Left lung (tissue), 4 donors: ENCODE measurements at regions not wholly inside any gene's neighbourhood (a gene's known extent, or its start where the extent isn't known, plus 50 kb on each side); places are given as distances from the start of the nearest gene placed in this dataset.

Experiments used
- ATAC-seq: fragments of 200-7000 bp; cut with Tn5 transposase; one replicate; pipeline ENCODE4 v1.9.1; 2020; ENCODE audit warnings: moderate library complexity
- DNase-seq, 4 donors: peaks; one replicate each; pipeline ENCODE4 v3.0.0-alpha.2; 2013 to 2020
- H3K27ac ChIP-seq, 2 donors: fragments of 200-600 bp; sonication (generic) in 1 of 2; one replicate each; pipeline versions ENCODE4 v1.5.0 to v1.8.0; 2020 to 2021
- H3K27me3 ChIP-seq, 2 donors: fragments of 200-600 bp; sonication (generic) in 1 of 2; one replicate each; pipeline versions ENCODE4 v1.5.0 to v1.8.0; 2020 to 2021
- H3K36me3 ChIP-seq, 2 donors: fragments of 200-600 bp; sonication (generic) in 1 of 2; one replicate each; pipeline versions ENCODE4 v1.5.0 to v1.8.0; 2020 to 2021
- H3K4me1 ChIP-seq, 2 donors: fragments of 200-600 bp; one replicate each; pipeline ENCODE4 v1.8.0; 2021
- H3K4me3 ChIP-seq, 2 donors: fragments of 200-600 bp; sonication (generic) in 1 of 2; one replicate each; pipeline versions ENCODE4 v1.5.0 to v1.8.0; 2020 to 2021; ENCODE audit warnings: mild to moderate bottlenecking in 1 of 2
- H3K9me3 ChIP-seq, 2 donors: fragments of 200-600 bp; sonication (generic) in 1 of 2; one replicate each; pipeline versions ENCODE4 v1.5.0 to v1.8.0; 2020 to 2021
- intact Hi-C, 2 donors: fragments of 100-400 bp; cut with DNase I; formaldehyde crosslinking; loops; one replicate each; pipeline versions ENCODE4 v1.11.2 to v1.14.2; 2022
- TF ChIP-seq, protein P1 (sequence below), 2 donors: fragments of 200-600 bp; sonication (generic) in 1 of 2; IDR thresholded peaks; one replicate each; pipeline versions ENCODE4 v1.5.0 to v1.8.0; 2021; ENCODE audit warnings: antibody characterized with exemption in 2 of 2
- donor health status: DM: no; HTN: yes; CAD: no.
- donor health status: DM: no; HTN: no; CAD: no.

DNA sequence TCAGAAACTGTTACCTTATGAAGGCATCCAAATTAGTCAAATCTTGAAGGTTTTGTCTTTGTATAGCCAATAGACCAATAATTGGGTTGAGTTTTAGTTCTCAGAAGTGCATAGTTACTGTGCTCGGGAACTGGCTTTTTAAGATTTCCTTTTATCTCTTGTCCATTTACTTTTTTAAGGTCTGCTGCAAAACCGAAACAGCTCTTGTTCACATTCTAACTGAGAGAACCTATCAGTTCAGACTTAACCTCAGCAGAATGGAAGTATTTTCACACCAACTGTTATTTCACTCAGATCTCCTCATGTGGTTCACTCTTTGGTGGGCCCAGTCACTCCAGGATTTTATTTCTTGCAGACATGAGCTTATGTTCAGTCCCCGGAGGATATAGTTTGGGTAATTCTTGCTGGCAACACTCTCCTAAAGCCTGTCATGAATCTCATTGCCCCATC lies 55.5 kb downstream of the TPBG start:
- no peaks in the 10 kb centered on the region for H3K27me3 ChIP-seq

GRCh38 chr6:82419859-82420258 lies 56.2 kb downstream of the TPBG start:
- TF ChIP-seq, protein P1, sequence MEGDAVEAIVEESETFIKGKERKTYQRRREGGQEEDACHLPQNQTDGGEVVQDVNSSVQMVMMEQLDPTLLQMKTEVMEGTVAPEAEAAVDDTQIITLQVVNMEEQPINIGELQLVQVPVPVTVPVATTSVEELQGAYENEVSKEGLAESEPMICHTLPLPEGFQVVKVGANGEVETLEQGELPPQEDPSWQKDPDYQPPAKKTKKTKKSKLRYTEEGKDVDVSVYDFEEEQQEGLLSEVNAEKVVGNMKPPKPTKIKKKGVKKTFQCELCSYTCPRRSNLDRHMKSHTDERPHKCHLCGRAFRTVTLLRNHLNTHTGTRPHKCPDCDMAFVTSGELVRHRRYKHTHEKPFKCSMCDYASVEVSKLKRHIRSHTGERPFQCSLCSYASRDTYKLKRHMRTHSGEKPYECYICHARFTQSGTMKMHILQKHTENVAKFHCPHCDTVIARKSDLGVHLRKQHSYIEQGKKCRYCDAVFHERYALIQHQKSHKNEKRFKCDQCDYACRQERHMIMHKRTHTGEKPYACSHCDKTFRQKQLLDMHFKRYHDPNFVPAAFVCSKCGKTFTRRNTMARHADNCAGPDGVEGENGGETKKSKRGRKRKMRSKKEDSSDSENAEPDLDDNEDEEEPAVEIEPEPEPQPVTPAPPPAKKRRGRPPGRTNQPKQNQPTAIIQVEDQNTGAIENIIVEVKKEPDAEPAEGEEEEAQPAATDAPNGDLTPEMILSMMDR (IDR thresholded peaks at IDR 0.05) = no peak
- H3K4me3 ChIP-seq = no peak overlapping the region
- no peaks in the 10 kb centered on the region for H3K4me1 ChIP-seq
- intact Hi-C loops = no loop called here
- H3K27ac ChIP-seq = no peak overlapping the region
- no peak for ATAC-seq
- no peaks in the 10 kb centered on the region for H3K27me3 ChIP-seq
- no peaks in the 10 kb centered on the region for H3K36me3 ChIP-seq
- DNase-seq = no peak
- no peaks in the 10 kb centered on the region for H3K9me3 ChIP-seq

More for the DNA sequence above, 55.5 kb downstream of the TPBG start:
- Histone ChIP-seq H3K9me3 (no peaks in the 10 kb centered on the region), H3K27ac (no peak overlapping the region), H3K4me1 (no peaks in the 10 kb centered on the region), H3K36me3 (no peaks in the 10 kb centered on the region), H3K4me3 (no peak overlapping the region)
- ATAC-seq (no peak), DNase-seq (no peak)
- TF ChIP-seq, protein P1 (IDR thresholded peaks at IDR 0.05) = no peak
- intact Hi-C loops = no loop called here

GRCh38 chr6:82430611-82431010 lies 67.0 kb downstream of the TPBG start:
- no peaks in the 10 kb centered on the region for H3K36me3 ChIP-seq
- no peaks in the 10 kb centered on the region for H3K9me3 ChIP-seq
- TF ChIP-seq, protein P1 (IDR thresholded peaks at IDR 0.05) = no peak
- DNase-seq = no peak
- no peak overlapping the region for H3K27ac ChIP-seq
- intact Hi-C loops = no loop called here
- no peaks in the 10 kb centered on the region for H3K27me3 ChIP-seq
- no peaks in the 10 kb centered on the region for H3K4me1 ChIP-seq
- ATAC-seq = no peak
- H3K4me3 ChIP-seq = no peak overlapping the region

DNA sequence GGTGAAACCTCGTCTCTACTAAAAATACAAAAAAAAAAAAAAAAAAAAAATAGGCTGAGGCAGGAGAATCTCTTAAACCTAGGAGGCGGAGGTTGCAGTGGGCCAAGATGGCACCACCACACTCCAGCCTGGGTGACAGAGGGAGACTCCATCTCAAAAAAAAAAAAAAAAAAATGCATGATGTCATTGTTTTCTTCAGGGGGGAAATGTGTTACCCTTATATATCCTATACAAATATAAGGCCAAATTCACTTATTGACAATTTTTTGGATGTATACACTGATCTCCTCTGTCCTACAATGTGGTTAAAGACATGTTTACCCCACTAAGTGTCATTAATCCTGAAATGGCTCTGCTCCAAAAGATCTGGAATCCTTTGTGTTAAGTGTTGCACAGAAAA lies 73.1 kb downstream of the TPBG start:
- intact Hi-C loops = no loop called here
- Histone ChIP-seq H3K27me3 (no peaks in the 10 kb centered on the region), H3K9me3 (no peaks in the 10 kb centered on the region), H3K4me3 (no peak overlapping the region), H3K4me1 (no peaks in the 10 kb centered on the region), H3K27ac (no peak overlapping the region), H3K36me3 (no peaks in the 10 kb centered on the region)
- TF ChIP-seq, protein P1 (IDR thresholded peaks at IDR 0.05) = no peak
- ATAC-seq (no peak), DNase-seq (no peak)

DNA sequence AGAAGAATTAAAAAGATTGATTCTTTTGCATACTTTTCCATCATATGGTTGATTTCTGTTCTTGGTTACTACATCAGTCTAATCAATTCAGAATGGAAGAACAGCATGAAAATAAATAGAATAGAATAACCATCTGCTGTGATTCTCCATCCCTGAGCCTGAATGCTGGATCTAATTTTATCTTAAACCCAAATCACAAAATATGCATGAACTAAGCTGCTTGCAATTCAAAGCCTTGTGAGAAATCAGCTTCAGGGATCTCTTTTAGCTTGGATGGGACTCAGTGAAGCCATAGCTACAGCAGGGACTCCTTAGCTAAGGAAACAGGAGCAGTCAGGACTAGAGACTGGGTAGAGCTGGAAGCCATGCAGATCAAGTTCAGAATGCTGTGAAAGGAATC lies 74.1 kb downstream of the TPBG start:
- TF ChIP-seq, protein P1 (IDR thresholded peaks at IDR 0.05) = no peak
- Histone ChIP-seq H3K4me3 (no peak overlapping the region), H3K9me3 (no peaks in the 10 kb centered on the region), H3K4me1 (no peaks in the 10 kb centered on the region), H3K36me3 (no peaks in the 10 kb centered on the region), H3K27me3 (no peaks in the 10 kb centered on the region), H3K27ac (no peak overlapping the region)
- ATAC-seq (no peak), DNase-seq (no peak)
- intact Hi-C loops = no loop called here
